Vagina (tissue), 2 donors: ENCODE measurements at regions not wholly inside any gene's neighbourhood (a gene's known extent, or its start where the extent isn't known, plus 50 kb on each side); places are given as distances from the start of the nearest gene placed in this dataset.

ENCODE experiments used
- CTCF ChIP-seq, 3 experiments: fragments of 450-650 bp in 2 of 3; fragments of 200-600 bp in 1 of 3; sonication (generic) in 1 of 3; IDR thresholded peaks; one replicate each; pipeline ENCODE4 v1.5.1; 2017 to 2019; ENCODE audit warnings: antibody characterized with exemption in 3 of 3, mild to moderate bottlenecking in 2 of 3, moderate library complexity in 2 of 3
- POLR2A ChIP-seq, 2 donors: fragments of 450-650 bp; IDR thresholded peaks; one replicate each; pipeline ENCODE4 v1.6.1; 2017; ENCODE audit warnings: antibody characterized with exemption in 2 of 2, mild to moderate bottlenecking in 2 of 2, moderate library complexity in 2 of 2

DNA sequence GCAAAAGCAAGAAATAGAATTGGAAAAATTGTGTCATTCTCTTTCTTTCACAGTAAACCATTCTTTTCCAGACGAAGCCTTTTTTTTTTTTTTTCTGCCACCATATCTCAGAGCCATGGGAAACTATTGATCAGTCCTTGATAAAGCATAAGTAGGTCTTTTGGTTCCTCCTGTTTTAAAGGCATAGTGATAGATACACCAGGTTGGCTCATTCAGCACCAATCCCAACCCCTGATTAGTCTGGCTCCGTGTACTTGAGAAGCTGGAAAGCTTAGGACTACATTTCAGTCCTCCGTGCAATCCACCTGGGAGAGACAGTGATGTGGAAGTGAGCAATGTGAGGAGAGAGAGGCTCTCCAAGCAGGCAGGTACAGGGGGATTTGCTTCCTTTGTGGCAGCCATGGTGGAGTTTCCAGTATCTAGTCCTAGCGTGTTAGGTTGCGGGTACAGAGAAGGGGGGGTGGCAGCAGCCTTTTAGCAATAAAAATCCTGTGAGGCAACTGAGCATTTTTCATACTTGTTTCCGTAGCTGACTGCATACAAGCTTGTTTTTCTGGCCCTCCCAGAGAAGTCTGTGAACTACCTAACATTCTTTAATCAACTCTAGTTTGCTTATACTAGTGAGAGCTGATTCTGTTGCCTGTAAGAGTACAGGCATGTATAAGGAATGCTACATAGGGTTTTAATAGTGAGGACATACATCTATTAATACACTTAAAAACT, 127.4 kb upstream of the CTTNBP2 start:
- TF ChIP-seq POLR2A (IDR thresholded peaks at IDR 0.05) = no peak
- no peak for TF ChIP-seq CTCF (IDR thresholded peaks at IDR 0.05)
